Osteoblast (primary cell): ENCODE measurements at regions not wholly inside any gene's neighbourhood (a gene's known extent, or its start where the extent isn't known, plus 50 kb on each side); places are given as distances from the start of the nearest gene placed in this dataset.
A peak's percentile ranks its signal among the peaks of the same experiment; 100 is the strongest.

ENCODE experiments used
- DNase-seq: peaks from one replicate; pipeline ENCODE4 v3.0.0; 2011; ENCODE audit warnings: low spot score, mixed read lengths; ENCODE audit not compliant: insufficient read length; ENCODE audit errors: missing footprints
- H2AFZ ChIP-seq: 2 replicates; pipeline ENCODE4 v1.6.0; 2011; ENCODE audit warnings: mild to moderate bottlenecking, low read length
- H3K27ac ChIP-seq: 2 replicates; pipeline ENCODE4 v1.5.1; 2011; ENCODE audit warnings: mild to moderate bottlenecking, low read depth, low read length, moderate library complexity
- H3K27me3 ChIP-seq: 2 replicates; pipeline ENCODE4 v1.6.0; 2012; ENCODE audit warnings: mild to moderate bottlenecking, control low read depth, inconsistent platforms, low read length, moderate library complexity; ENCODE audit not compliant: insufficient read depth
- H3K36me3 ChIP-seq: 2 replicates; pipeline ENCODE4 v1.5.1; 2011; ENCODE audit warnings: mild to moderate bottlenecking, low read length, control low read depth, moderate library complexity; ENCODE audit not compliant: insufficient read depth
- H3K4me1 ChIP-seq: 2 replicates; pipeline ENCODE4 v1.5.1; 2011; ENCODE audit warnings: mild to moderate bottlenecking, low read length, control low read depth, moderate library complexity; ENCODE audit not compliant: insufficient read depth
- H3K4me2 ChIP-seq: 2 replicates; pipeline ENCODE4 v1.6.0; 2011; ENCODE audit warnings: mild to moderate bottlenecking, low read length; ENCODE audit not compliant: insufficient read depth
- H3K4me3 ChIP-seq: fragments of 200-600 bp; sonication (generic); 3 replicates; pipeline ENCODE4 v1.5.1; 2012; ENCODE audit warnings: mild to moderate bottlenecking, low read length, inconsistent platforms; ENCODE audit not compliant: insufficient read depth
- H3K79me2 ChIP-seq: 2 replicates; pipeline ENCODE4 v1.6.0; 2012; ENCODE audit warnings: mild to moderate bottlenecking, low read length, control low read depth, inconsistent platforms; ENCODE audit not compliant: insufficient read depth
- H3K9me3 ChIP-seq: 2 replicates; pipeline ENCODE4 v1.5.1; 2011; ENCODE audit warnings: low read depth, low read length, control low read depth
- H4K20me1 ChIP-seq: 2 replicates; pipeline ENCODE4 v1.6.0; 2012; ENCODE audit warnings: mild to moderate bottlenecking, low read length, control low read depth; ENCODE audit not compliant: insufficient read depth
- TF ChIP-seq, protein P1 (sequence below): IDR thresholded peaks from 2 replicates; pipeline ENCODE4 v1.5.1; 2011; ENCODE audit warnings: mild to moderate bottlenecking, low read depth, low read length, moderate library complexity; ENCODE audit errors: extremely low read depth

DNA sequence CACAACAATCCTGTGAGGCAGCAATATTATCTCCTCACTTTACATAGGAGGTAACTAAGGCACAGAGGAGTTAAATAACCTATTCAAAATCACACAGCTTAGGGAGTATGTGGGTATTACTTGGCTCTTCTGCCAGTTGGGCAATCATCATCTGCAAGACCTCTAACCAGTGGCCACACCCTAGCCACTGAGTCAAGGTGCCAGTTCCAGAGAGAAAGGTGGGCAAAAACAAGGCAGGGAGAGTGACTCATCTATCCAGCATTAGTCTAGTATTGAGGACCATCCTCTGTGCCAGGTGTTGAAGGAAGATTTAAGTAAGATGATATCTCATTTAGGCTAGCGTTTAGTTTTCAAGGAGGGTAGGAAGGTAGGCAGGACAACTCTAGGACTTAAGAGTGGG lies 113.9 kb upstream of the EOLA2 start:
- Histone ChIP-seq H3K4me2 (no peak overlapping the region), H3K4me3 (no peak overlapping the region), H3K79me2 (no peaks in the 10 kb centered on the region), H4K20me1 (no peaks in the 10 kb centered on the region), H3K9me3 (no peaks in the 10 kb centered on the region), H3K36me3 (no peaks in the 10 kb centered on the region), H3K27ac (no peak overlapping the region), H3K27me3 (no peaks in the 10 kb centered on the region), H2AFZ (no peak overlapping the region), H3K4me1 (no peaks in the 10 kb centered on the region)
- DNase-seq, result no peak
- TF ChIP-seq, protein P1, sequence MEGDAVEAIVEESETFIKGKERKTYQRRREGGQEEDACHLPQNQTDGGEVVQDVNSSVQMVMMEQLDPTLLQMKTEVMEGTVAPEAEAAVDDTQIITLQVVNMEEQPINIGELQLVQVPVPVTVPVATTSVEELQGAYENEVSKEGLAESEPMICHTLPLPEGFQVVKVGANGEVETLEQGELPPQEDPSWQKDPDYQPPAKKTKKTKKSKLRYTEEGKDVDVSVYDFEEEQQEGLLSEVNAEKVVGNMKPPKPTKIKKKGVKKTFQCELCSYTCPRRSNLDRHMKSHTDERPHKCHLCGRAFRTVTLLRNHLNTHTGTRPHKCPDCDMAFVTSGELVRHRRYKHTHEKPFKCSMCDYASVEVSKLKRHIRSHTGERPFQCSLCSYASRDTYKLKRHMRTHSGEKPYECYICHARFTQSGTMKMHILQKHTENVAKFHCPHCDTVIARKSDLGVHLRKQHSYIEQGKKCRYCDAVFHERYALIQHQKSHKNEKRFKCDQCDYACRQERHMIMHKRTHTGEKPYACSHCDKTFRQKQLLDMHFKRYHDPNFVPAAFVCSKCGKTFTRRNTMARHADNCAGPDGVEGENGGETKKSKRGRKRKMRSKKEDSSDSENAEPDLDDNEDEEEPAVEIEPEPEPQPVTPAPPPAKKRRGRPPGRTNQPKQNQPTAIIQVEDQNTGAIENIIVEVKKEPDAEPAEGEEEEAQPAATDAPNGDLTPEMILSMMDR, result no peak

DNA sequence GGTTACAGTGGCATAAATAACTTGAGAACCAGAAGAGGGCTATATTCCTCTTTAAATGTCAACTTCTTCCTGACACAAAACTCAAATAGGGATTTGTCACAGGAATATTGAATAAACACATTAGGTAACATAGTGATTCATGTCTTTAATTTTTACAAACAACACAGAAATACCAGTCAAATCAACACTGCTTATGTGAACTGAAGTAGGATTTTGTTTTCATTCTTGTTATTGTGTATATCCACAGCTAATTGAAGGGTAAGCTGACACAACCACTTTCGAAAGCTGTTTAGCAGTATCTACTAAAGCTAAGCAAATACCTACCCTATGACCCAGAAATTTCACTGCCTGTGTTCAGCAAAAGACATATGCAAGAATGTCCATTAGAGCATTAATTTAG lies 120.4 kb upstream of the EOLA2 start:
- no peak overlapping the region for H2AFZ ChIP-seq
- H4K20me1 ChIP-seq, result no peaks in the 10 kb centered on the region
- no peak overlapping the region for H3K27ac ChIP-seq
- H3K27me3 ChIP-seq, result no peaks in the 10 kb centered on the region
- no peaks in the 10 kb centered on the region for H3K36me3 ChIP-seq
- no peaks in the 10 kb centered on the region for H3K9me3 ChIP-seq
- H3K4me2 ChIP-seq, result no peak overlapping the region
- no peak for DNase-seq
- no peak overlapping the region for H3K4me3 ChIP-seq
- H3K79me2 ChIP-seq, result no peaks in the 10 kb centered on the region
- TF ChIP-seq, protein P1, result no peak
- peaks cover 22% of the 10 kb centered on the region for H3K4me1 ChIP-seq

DNA sequence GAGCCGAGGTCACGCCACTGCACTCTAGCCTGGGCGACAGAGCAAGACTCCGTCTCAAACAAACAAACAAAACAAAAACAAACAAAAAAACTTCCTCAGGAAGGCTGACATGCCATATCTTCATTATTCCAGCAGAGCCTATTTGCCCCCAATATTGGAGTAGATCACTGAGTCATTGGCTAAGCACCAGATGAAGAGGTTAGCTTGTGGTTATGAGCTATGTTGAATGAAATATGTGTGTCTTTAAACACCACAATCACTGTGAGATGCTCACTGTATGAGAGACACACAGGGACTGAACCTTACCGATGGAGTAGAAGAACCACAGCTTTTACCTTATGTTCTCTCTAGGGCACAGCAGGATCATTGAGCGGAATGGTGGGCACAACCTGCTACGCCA lies 122.1 kb upstream of the EOLA2 start:
- Histone ChIP-seq H3K79me2 (no peaks in the 10 kb centered on the region), H3K4me3 (no peak overlapping the region), H3K9me3 (no peaks in the 10 kb centered on the region), H3K27ac (no peak overlapping the region), H4K20me1 (no peaks in the 10 kb centered on the region), H3K27me3 (no peaks in the 10 kb centered on the region), H3K4me2 (no peak overlapping the region), H3K36me3 (no peaks in the 10 kb centered on the region), H2AFZ (no peak overlapping the region), H3K4me1 (peaks cover 22% of the 10 kb centered on the region)
- TF ChIP-seq, protein P1, result no peak
- DNase-seq, result no peak

DNA sequence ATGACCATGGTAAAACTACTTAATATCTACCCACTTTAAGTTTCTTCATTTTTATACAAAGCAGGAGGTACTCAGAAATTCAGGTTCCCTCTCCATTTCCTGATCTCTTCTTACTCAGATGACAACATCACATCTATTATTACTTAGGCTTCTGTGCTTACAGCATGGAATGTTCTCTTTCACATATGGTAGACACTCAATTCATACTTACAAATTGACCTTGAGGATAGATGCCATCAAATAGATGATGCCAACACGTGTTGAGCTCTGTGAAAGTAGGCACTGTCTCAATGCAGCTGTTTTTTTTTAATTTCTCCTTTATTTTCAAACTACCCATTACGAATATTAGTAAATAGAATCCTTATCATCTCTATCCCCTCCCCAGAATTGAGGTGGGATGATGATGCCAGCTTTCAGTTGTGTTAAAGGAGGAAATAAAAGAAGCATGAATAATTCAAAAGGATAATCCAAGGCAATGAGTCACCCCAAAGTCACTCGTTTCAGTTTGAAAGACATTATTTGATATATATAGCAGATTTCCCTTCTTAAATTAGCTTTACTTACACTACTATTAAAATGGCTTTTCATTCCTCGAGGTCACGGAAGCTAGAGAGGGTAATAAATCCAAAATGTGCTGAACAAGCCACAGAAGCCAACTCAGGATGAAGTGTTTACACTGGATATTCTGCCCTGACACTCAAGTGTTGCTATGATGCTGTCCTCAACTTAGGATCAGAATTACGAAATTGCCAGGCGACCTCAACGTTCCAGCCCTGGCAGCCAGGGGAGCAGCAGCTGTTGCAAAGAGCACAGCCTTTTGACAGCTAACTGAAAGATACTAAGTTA lies 124.2 kb upstream of the EOLA2 start:
- DNase-seq, result peak; percentile 78
- H3K4me3 ChIP-seq, result peak overlapping the region; percentile 12
- no peaks in the 10 kb centered on the region for H3K36me3 ChIP-seq
- H3K9me3 ChIP-seq, result no peaks in the 10 kb centered on the region
- H3K27ac ChIP-seq, result peak overlapping the region; percentile 24
- H3K4me2 ChIP-seq, result peak overlapping the region; percentile 56
- TF ChIP-seq, protein P1, result no peak
- peaks cover 22% of the 10 kb centered on the region for H3K4me1 ChIP-seq
- no peak overlapping the region for H2AFZ ChIP-seq
- no peaks in the 10 kb centered on the region for H4K20me1 ChIP-seq
- H3K27me3 ChIP-seq, result no peaks in the 10 kb centered on the region
- H3K79me2 ChIP-seq, result no peaks in the 10 kb centered on the region
